Ecto neural progenitor cell (in vitro differentiated cells): ENCODE measurements at regions not wholly inside any gene's neighbourhood (a gene's known extent, or its start where the extent isn't known, plus 50 kb on each side); places are given as distances from the start of the nearest gene placed in this dataset.

Experiments
- DNase-seq: peaks from one replicate; pipeline ENCODE4 v3.0.0-alpha.2; 2018; ENCODE audit warnings: low spot score

DNA sequence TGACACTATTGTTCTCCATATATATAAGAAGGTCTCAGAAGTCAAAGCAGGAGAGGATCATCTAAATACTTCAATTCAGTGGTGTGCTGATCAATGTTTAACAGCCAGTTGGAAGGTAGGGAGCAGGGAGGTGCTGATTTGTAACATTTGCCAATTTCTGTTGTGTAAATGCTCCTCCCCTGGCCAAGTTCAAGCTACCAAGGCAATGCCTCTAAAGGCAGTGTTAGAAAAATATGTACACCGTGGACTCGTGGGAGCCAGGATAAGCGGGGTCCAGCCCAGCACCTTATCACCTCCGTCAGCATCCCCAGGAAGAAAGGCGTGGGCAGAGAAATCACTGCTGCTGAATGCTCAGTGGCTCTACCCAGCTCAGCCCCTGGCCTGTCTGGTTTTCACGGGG, 75.3 kb upstream of the COX10 start:
- DNase-seq: no peak

DNA sequence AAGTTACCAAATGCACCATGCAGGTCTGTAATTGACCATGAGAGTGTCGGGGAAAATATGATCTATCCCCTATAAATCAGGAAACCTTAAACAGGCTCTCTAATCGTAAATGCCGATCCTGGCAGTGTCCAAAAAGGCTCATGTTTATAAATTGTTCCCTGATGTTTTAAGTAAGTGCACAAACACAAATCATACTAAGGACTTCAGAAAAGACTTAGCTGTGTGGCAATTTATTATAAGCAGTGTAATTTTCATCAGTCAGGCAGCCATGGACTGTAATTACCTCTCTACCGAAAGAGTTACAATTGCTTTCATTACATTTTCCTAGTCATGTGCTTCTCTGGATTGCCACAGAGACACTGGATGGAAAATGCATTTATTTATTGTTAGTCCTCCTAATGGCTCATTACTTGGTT, 73.4 kb upstream of the COX10 start:
- no peak for DNase-seq

DNA sequence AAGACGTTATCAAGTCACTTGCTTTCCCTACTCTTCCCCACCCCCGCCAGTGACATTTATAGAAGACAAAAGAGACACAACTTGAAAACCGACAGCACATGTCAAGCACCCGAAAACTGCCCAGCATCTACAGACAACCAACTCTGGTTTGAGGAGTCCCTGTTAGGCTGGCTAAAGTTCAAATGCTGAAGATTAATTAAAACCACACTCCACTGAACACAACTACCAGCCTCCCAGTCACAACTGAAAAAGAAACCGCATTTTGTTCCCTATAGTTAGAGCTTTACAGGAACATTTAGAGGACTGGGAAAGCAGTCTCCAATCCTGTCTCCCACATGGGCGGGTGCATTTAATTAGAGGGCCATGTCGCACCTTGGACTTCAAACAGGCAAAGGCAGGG, 73.0 kb upstream of the COX10 start:
- DNase-seq: no peak

DNA sequence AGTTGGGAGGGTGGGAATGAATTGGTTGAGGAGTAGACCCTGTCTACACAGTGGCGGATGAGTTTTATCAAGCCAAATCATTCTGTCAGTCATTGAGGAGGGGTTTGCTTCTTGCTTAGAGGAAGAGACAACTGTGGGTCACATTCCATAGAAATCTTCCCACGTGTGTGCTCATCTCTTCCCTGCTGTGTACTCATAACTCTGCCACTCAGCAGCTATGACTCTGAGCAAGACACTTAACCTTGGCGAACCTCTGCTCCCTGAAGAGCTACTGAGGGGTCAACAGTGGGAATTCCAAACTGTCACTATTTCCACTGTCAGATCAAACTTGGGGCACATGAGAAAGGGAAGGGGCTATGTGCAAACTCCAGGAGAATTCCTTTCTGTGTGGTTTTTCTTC, 72.6 kb upstream of the COX10 start:
- no peak for DNase-seq

DNA sequence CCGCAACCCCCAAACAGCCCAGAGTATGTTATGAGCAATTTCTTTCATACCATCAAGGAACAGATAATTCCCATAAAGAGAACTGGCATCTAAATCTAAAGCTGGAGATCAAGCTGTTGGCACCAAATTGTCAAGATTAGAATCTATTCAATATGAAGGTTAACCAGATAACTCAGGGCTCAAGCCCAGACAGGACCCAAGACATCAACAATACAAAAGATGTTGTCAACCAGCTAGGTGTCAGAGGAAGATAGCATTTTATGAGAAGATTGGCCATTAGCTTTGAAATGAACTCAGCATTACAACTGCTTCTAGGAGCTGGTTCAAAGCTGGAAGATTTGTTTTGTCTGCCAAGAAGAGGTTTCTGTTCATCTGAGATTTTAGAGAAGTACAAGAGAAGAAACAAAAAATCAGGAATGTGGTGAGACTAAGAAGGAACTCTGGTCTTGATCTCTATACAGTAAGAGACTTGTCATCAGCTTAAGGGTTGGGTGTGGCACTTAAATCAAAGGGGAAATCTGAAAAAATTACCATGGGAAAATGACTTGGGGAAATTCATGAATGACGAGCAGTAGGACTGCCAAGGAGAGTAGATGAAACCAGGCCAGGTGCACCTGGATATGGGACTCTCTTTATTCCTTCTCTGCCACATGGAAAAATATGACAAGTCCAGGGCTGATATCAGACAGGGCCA, 64.2 kb upstream of the COX10 start:
- DNase-seq: no peak

DNA sequence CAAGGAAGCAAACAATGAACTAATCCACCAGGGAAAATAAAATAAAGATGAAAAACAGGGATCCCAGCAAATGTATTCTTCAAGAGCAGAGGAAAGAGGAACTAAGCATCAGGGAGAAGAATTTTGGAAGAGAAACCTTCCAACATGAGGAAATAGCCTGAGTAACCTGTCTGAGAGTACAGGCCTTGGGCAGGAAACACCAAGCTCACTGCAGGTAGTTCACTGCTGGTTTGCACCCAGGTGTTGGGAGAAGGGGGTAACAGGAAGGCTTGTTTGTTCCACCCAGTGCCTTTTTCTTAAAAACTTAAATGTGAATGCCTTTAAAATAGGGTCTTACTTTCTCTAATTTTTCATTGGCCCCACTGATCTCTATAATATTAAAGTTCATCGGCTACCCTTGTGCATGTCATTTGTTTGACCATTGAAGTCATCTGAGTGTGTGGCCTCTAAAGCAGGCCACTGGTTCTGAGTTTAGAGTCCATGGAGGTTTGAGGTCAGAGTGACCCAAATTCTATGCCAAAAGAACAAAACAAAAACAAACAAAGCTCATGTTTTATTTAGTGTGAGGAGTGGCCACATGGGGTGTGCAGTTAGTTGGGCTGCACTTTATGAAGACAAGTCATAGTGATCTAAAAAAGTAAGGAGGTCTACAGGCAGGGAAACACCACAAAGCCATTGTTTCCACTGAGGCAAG, 62.9 kb upstream of the COX10 start:
- no peak for DNase-seq

DNA sequence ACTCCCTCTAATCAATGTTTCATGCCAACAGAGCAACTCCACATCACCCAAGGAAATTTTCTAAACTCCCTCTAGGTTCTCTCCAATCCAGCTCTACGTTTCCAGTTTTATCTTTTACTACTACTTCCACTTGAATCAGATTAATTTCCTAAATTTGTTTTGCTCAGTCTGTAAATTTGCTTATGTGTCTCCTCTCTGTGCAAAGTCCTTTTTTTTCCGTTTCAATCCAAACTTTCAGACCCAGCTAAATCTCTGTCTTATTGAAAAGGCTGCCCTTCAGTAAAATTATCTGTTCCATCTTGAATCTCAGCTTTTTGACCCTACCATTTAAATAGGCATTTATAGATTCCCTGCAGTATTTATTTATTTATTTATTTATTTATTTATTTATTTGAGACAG, 61.4 kb upstream of the COX10 start:
- DNase-seq: no peak

DNA sequence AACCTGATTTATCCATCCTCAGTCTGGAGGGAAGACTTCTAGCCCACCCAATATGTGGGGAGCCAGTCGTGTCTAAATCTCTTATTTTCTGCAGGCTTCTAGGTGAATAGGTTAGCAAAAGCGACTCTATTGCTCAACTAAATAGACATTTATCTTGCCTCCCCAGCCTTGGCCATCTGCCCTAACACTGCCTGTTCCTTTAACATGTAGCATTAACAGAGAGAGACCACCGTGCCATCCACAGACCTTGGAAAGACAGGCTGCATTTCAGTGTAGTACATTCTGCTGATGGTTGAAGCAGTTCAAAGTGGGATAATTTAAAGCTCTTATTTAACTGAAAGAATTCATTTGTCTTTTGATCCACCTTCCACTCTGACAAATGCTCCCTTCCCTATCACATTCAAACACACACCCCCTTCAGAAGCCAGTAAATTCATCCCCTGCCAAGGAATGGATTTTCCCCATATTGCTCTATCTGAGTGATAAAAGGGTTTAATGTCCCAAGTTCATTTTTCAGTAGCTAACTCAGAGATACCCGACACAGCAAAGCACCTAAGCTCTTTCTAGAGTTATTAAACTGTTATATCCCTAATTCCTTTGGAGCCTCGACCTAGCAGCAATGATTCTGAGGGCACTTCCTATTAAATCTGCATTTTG, 58.1 kb upstream of the COX10 start:
- no peak for DNase-seq

DNA sequence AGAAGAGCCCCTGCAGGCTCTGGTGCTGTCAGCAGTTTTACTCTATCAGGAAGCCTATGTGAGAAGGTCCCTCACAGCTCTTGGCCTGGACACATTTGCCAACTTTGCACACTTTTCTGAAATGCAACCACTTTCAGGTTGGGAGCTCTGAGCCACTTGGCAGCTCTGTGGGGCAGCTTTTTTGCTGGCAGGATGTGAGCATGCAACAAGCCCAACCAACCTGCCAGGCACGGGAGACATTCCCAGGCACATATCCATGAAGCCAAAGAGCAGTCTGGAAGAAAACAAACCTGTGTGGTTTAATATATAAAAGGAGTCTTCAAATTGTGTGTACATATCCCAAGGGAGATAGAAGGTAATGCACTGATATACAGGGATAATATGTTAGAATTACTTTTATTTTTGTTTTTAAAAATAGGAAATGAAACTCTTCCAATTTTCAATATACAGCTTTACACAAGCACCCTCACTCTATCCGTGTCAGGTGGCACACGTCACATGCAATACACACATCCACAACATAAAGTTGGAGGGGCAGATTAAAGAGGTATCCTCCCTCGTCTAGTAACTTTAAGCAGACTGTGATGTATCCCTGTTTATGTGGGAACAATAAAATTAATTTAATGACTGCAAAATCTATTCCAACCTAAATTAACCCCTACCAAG, 57.4 kb upstream of the COX10 start:
- DNase-seq: no peak

DNA sequence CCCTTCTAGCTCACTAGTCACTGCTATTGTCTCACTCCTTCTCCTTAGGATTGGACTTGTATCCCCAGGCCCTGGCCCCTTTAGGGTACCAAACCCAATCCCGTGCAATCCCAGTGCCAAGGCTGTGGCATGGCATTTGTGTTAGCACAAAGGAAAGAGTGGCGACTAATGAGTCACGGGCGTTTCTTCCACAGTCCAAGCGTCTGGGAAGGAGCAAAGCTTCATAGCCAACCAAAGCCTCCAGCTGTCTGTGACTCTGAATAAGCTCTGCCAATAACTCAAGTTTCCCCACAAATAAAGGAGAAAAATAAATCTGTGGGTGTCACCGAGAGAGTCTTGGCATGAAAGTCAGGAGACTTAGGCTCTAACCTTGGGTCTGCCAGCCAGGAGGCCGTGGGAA, 54.6 kb upstream of the COX10 start:
- no peak for DNase-seq

DNA sequence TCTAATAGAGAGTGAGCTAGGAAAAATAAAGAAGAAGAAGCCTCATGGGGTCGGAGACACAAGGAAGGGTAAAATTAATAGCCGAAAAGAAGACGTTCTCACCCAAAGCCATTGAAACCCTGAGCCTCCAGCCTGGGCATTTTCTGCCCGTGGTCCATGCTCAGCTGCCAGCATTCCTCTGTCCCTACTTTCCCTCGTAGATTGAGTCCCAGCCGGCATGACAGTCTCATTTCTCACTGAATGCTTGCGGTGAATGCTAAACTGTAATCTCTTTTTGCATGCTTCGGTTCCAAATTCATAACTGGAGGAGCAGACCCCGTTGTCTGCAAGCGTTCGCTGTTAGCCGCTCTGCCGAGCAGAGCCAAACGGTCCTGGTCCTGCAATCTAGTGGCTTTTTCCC, 54.0 kb upstream of the COX10 start:
- no peak for DNase-seq

DNA sequence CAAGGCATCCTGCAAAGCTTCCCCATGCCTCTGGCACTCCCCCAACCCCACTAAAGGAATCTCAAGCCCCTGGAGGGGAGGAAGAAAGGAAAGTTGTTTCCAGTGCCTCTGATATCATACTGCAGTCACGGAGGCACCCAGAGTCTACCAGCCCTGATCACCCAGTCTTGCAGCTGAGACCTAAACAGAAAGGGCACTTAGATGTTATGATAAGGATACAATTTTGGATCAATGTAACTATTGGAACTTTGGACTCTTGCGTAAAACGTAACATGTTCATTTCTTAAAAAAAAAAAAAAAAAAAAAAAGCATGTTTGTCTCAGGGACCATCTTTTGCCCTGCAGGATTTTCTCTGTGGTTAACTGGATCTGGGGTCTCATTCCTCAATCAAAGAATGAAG, 52.4 kb upstream of the COX10 start:
- DNase-seq: no peak

DNA sequence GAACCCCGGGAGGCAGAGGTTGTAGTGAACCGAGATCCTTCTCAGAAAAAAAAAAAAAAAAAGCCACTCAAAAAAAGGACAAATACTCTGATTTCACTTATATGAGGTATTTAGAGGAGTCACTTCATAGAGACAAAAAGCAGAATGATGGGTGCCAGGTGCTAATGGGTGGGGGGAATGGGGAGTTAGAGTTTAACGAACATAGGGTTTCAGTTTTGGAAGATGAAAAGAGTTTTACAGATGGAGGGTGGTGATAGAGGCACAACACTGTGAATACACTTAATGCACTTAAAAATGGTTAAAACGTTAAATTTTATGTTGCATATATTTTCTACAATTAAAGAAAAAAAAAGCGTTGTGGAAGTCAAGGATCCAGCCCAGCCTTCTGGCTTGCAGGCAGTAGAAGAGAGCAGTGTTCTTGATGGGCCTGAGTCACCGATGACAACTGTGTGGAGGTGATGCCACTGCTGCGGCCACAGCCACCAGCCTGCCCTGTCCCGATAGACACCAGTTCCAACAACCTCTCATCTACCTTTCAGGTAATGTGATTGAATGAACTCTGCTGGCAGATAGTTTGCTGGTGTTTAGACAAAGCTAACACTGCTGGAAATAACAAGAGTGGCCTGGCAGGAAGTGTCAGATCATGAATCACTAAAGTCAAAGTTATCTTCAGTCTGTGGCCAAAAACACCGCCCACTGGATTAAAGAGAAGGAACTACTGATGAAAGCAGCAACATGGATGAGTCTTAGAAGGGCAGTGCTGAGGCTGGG, 49.9 kb upstream of the COX10 start:
- no peak for DNase-seq
